GM10266 (cell line): ENCODE measurements at regions not wholly inside any gene's neighbourhood (a gene's known extent, or its start where the extent isn't known, plus 50 kb on each side); places are given as distances from the start of the nearest gene placed in this dataset.

Experiments
- DNase-seq: peaks from one replicate; pipeline ENCODE4 v3.0.0; 2012; ENCODE audit errors: extremely low spot score
- CTCF ChIP-seq: IDR thresholded peaks from 2 replicates; pipeline ENCODE4 v1.5.1; 2012; ENCODE audit warnings: mild to moderate bottlenecking, low read depth; ENCODE audit not compliant: control insufficient read depth, insufficient read depth; ENCODE audit errors: missing control alignments

- no peak for TF ChIP-seq CTCF
- DNase-seq: no peak
These were observed 75.1 kb downstream of the LINGO1 start for GRCh38 chr15:77557564-77557963.

GRCh38 chr15:77557144-77557543 lies 75.6 kb downstream of the LINGO1 start:
- DNase-seq: no peak
- TF ChIP-seq CTCF: no peak

- no peak for TF ChIP-seq CTCF
- DNase-seq: no peak
These were observed 76.1 kb downstream of the LINGO1 start for GRCh38 chr15:77556622-77557021.

GRCh38 chr15:77555232-77555631 lies 77.5 kb downstream of the LINGO1 start:
- no peak for TF ChIP-seq CTCF
- DNase-seq: no peak

GRCh38 chr15:77554306-77555080 lies 78.2 kb downstream of the LINGO1 start:
- TF ChIP-seq CTCF: no peak
- no peak for DNase-seq

GRCh38 chr15:77553695-77554094 lies 79.0 kb downstream of the LINGO1 start:
- DNase-seq: no peak
- no peak for TF ChIP-seq CTCF

GRCh38 chr15:77553257-77553656 lies 79.5 kb downstream of the LINGO1 start:
- TF ChIP-seq CTCF: no peak
- DNase-seq: no peak
